ENCODE measurements at regions not wholly inside any gene's neighbourhood (a gene's known extent, or its start where the extent isn't known, plus 50 kb on each side); places are given as distances from the start of the nearest gene placed in this dataset.

- TF ChIP-seq, protein P1, sequence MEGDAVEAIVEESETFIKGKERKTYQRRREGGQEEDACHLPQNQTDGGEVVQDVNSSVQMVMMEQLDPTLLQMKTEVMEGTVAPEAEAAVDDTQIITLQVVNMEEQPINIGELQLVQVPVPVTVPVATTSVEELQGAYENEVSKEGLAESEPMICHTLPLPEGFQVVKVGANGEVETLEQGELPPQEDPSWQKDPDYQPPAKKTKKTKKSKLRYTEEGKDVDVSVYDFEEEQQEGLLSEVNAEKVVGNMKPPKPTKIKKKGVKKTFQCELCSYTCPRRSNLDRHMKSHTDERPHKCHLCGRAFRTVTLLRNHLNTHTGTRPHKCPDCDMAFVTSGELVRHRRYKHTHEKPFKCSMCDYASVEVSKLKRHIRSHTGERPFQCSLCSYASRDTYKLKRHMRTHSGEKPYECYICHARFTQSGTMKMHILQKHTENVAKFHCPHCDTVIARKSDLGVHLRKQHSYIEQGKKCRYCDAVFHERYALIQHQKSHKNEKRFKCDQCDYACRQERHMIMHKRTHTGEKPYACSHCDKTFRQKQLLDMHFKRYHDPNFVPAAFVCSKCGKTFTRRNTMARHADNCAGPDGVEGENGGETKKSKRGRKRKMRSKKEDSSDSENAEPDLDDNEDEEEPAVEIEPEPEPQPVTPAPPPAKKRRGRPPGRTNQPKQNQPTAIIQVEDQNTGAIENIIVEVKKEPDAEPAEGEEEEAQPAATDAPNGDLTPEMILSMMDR (IDR thresholded peaks at IDR 0.05 in 2 of 3, conservative IDR thresholded peaks at IDR 0.05 in 1 of 3; ENCODE audit: borderline replicate concordance in 1 of 3, insufficient read depth in 1 of 3, low read depth in 2 of 3, low read length in 2 of 3): no peak
- no peak for TF ChIP-seq RAD21 (IDR thresholded peaks at IDR 0.05; ENCODE audit: low read depth)
- TF ChIP-seq EZH2phosphoT487 (IDR thresholded peaks at IDR 0.05; ENCODE audit: borderline replicate concordance): no peak
- no peak for TF ChIP-seq CBX3 (IDR thresholded peaks at IDR 0.05; ENCODE audit: low read depth)
- TF ChIP-seq YY1 (IDR thresholded peaks at IDR 0.05; ENCODE audit: extremely low read depth, insufficient replicate concordance, low read depth, low read length): no peak
- TF ChIP-seq FOSL1 (IDR thresholded peaks at IDR 0.05; ENCODE audit: low read depth): no peak
- TF ChIP-seq, protein P2, sequence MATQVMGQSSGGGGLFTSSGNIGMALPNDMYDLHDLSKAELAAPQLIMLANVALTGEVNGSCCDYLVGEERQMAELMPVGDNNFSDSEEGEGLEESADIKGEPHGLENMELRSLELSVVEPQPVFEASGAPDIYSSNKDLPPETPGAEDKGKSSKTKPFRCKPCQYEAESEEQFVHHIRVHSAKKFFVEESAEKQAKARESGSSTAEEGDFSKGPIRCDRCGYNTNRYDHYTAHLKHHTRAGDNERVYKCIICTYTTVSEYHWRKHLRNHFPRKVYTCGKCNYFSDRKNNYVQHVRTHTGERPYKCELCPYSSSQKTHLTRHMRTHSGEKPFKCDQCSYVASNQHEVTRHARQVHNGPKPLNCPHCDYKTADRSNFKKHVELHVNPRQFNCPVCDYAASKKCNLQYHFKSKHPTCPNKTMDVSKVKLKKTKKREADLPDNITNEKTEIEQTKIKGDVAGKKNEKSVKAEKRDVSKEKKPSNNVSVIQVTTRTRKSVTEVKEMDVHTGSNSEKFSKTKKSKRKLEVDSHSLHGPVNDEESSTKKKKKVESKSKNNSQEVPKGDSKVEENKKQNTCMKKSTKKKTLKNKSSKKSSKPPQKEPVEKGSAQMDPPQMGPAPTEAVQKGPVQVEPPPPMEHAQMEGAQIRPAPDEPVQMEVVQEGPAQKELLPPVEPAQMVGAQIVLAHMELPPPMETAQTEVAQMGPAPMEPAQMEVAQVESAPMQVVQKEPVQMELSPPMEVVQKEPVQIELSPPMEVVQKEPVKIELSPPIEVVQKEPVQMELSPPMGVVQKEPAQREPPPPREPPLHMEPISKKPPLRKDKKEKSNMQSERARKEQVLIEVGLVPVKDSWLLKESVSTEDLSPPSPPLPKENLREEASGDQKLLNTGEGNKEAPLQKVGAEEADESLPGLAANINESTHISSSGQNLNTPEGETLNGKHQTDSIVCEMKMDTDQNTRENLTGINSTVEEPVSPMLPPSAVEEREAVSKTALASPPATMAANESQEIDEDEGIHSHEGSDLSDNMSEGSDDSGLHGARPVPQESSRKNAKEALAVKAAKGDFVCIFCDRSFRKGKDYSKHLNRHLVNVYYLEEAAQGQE (IDR thresholded peaks at IDR 0.05; ENCODE audit: low read depth): no peak
- no peak for TF ChIP-seq EZH2 (IDR thresholded peaks at IDR 0.05)
- TF ChIP-seq SRF (IDR thresholded peaks at IDR 0.05; ENCODE audit: low read depth): no peak
- no peak for TF ChIP-seq POLR2AphosphoS5 (IDR thresholded peaks at IDR 0.05; ENCODE audit: low read depth, low read length)
- TF ChIP-seq POLR2A (IDR thresholded peaks at IDR 0.05; ENCODE audit: borderline replicate concordance, extremely low read depth, insufficient read depth, insufficient read length): no peak
- no peak for TF ChIP-seq MAX (IDR thresholded peaks at IDR 0.05)
- no peak for TF ChIP-seq SIN3A (IDR thresholded peaks at IDR 0.05; ENCODE audit: low read depth)
Observed at GRCh38 chr2:145729993-145730770, 1210.3 kb upstream of the ZEB2 start.
